HEK293 (cell line): ENCODE measurements at regions not wholly inside any gene's neighbourhood (a gene's known extent, or its start where the extent isn't known, plus 50 kb on each side); places are given as distances from the start of the nearest gene placed in this dataset.

Experiments
- CTCF ChIA-PET: fragments of 350-600 bp; formaldehyde crosslinking; extraction: SDS; loops from one replicate; lab custom pipeline; 2021; ENCODE audit warnings: antibody characterized with exemption; lab: Yijun Ruan, JAX
- POLR2A ChIA-PET: fragments of 300-600 bp; formaldehyde crosslinking; extraction: SDS; loops from one replicate; lab custom pipeline; 2020; ENCODE audit warnings: antibody characterized with exemption, inconsistent platforms; lab: Yijun Ruan, JAX
- H3K27ac ChIP-seq: fragments of 200-500 bp; sonication (Bioruptor generic); 2 replicates; pipeline ENCODE4 v1.5.1; 2014; ENCODE audit warnings: low read depth, low read length, control low read depth, inconsistent platforms; ENCODE audit errors: extremely low read depth
- H3K36me3 ChIP-seq, 2 experiments: fragments of 200-500 bp in 1 of 2; sonication (Bioruptor generic) in 1 of 2; 1 replicate in 1 of 2; 2 replicates in 1 of 2; pipeline ENCODE4 v1.5.1; 2014 to 2017; ENCODE audit warnings: inconsistent platforms in 2 of 2, low read length in 2 of 2; ENCODE audit not compliant: control insufficient read depth in 2 of 2, insufficient read depth in 1 of 2
- H3K4me1 ChIP-seq: fragments of 200-500 bp; sonication (Bioruptor generic); 2 replicates; pipeline ENCODE4 v1.5.1; 2014; ENCODE audit warnings: mild to moderate bottlenecking, low read length, inconsistent platforms; ENCODE audit not compliant: control insufficient read depth, insufficient read depth
- H3K4me3 ChIP-seq: 2 replicates; pipeline ENCODE4 v1.5.1; 2011; ENCODE audit warnings: low read depth, mild to moderate bottlenecking, control low read depth, low read length, moderate library complexity
- H3K9me3 ChIP-seq: fragments of 200-500 bp; sonication (Bioruptor generic); 2 replicates; pipeline ENCODE4 v1.5.1; 2014; ENCODE audit warnings: low read depth, low read length, inconsistent platforms; ENCODE audit not compliant: control insufficient read depth, insufficient read depth
- KLF7 ChIP-seq: fragments of 450-650 bp; formaldehyde crosslinking; IDR thresholded peaks from 2 replicates; pipeline ENCODE4 v1.5.1; 2016; ENCODE audit warnings: missing biosample characterization, missing genetic modification characterization, borderline replicate concordance
- ZFP3 ChIP-seq: fragments of 450-650 bp; formaldehyde crosslinking; IDR thresholded peaks from 2 replicates; pipeline ENCODE4 v1.5.1; 2016; ENCODE audit warnings: low read depth, missing biosample characterization, missing genetic modification characterization
- ZFP37 ChIP-seq: fragments of 450-650 bp; formaldehyde crosslinking; IDR thresholded peaks from 2 replicates; pipeline ENCODE4 v1.5.1; 2016; ENCODE audit warnings: missing biosample characterization, missing genetic modification characterization
- ZNF16 ChIP-seq: fragments of 450-650 bp; formaldehyde crosslinking; IDR thresholded peaks from 2 replicates; pipeline ENCODE4 v1.5.1; 2016; ENCODE audit warnings: low read depth, missing biosample characterization, missing genetic modification characterization
- ZNF175 ChIP-seq: fragments of 450-650 bp; formaldehyde crosslinking; IDR thresholded peaks from 2 replicates; pipeline ENCODE4 v1.5.1; 2016; ENCODE audit warnings: missing biosample characterization, missing genetic modification characterization
- ZNF184 ChIP-seq: fragments of 450-650 bp; IDR thresholded peaks from 2 replicates; pipeline ENCODE4 v1.5.1; 2018; ENCODE audit warnings: missing biosample characterization, mild to moderate bottlenecking, missing genetic modification characterization
- ZNF2 ChIP-seq: fragments of 450-650 bp; formaldehyde crosslinking; IDR thresholded peaks from 2 replicates; pipeline ENCODE4 v1.5.1; 2016; ENCODE audit warnings: missing biosample characterization, missing genetic modification characterization
- ZNF266 ChIP-seq: fragments of 450-650 bp; formaldehyde crosslinking; IDR thresholded peaks from 2 replicates; pipeline ENCODE4 v1.5.1; 2016; ENCODE audit warnings: missing biosample characterization, missing genetic modification characterization, low read depth
- ZNF274 ChIP-seq, 2 experiments: fragments of 200-500 bp in 1 of 2; fragments of 450-650 bp in 1 of 2; sonication (Bioruptor generic) in 1 of 2; formaldehyde crosslinking in 1 of 2; IDR thresholded peaks; 2 replicates each; pipeline versions ENCODE4 v1.5.1 to v1.6.1; 2014 to 2016; ENCODE audit warnings: borderline replicate concordance in 1 of 2, inconsistent platforms in 1 of 2, low read length in 1 of 2, missing biosample characterization in 1 of 2, missing genetic modification characterization in 1 of 2
- ZNF302 ChIP-seq: fragments of 450-650 bp; formaldehyde crosslinking; IDR thresholded peaks from 2 replicates; pipeline ENCODE4 v1.5.1; 2016; ENCODE audit warnings: missing biosample characterization, missing genetic modification characterization, low read depth
- ZNF341 ChIP-seq: fragments of 450-650 bp; formaldehyde crosslinking; IDR thresholded peaks from 2 replicates; pipeline ENCODE4; 2016; ENCODE audit warnings: low read depth, missing biosample characterization, missing genetic modification characterization
- ZNF350 ChIP-seq: fragments of 450-650 bp; formaldehyde crosslinking; IDR thresholded peaks from 2 replicates; pipeline ENCODE4 v1.5.0; 2017; ENCODE audit warnings: missing biosample characterization, mild to moderate bottlenecking, missing genetic modification characterization
- ZNF366 ChIP-seq: fragments of 450-650 bp; formaldehyde crosslinking; conservative IDR thresholded peaks from 2 replicates; pipeline ENCODE4 v1.5.1; 2016; ENCODE audit warnings: missing biosample characterization, missing genetic modification characterization
- ZNF37A ChIP-seq: fragments of 450-650 bp; IDR thresholded peaks from 2 replicates; pipeline ENCODE4 v1.5.1; 2018; ENCODE audit warnings: missing biosample characterization, missing genetic modification characterization
- ZNF510 ChIP-seq: fragments of 450-650 bp; formaldehyde crosslinking; IDR thresholded peaks from 2 replicates; pipeline ENCODE4 v1.5.1; 2018; ENCODE audit warnings: mild to moderate bottlenecking, missing genetic modification characterization, missing biosample characterization; ENCODE audit not compliant: insufficient replicate concordance
- ZNF530 ChIP-seq: fragments of 450-650 bp; formaldehyde crosslinking; IDR thresholded peaks from 2 replicates; pipeline ENCODE4 v1.5.1; 2016; ENCODE audit warnings: low read depth, missing biosample characterization, missing genetic modification characterization
- ZNF785 ChIP-seq: fragments of 450-650 bp; formaldehyde crosslinking; IDR thresholded peaks from 2 replicates; pipeline ENCODE4 v1.5.1; 2016; ENCODE audit warnings: missing biosample characterization, missing genetic modification characterization
- ZNF792 ChIP-seq: fragments of 450-650 bp; formaldehyde crosslinking; IDR thresholded peaks from 2 replicates; pipeline ENCODE4 v1.5.1; 2016; ENCODE audit warnings: missing biosample characterization, missing genetic modification characterization
- ZNF837 ChIP-seq: fragments of 450-650 bp; formaldehyde crosslinking; IDR thresholded peaks from 2 replicates; pipeline ENCODE4 v1.5.1; 2016; ENCODE audit warnings: missing biosample characterization, missing genetic modification characterization
- TF ChIP-seq, protein P1 (sequence below): fragments of 450-650 bp; formaldehyde crosslinking; IDR thresholded peaks from 2 replicates; pipeline ENCODE4 v1.5.1; 2017; ENCODE audit warnings: missing biosample characterization, missing genetic modification characterization
- TF ChIP-seq, protein P2 (sequence below): fragments of 450-650 bp; formaldehyde crosslinking; IDR thresholded peaks from 2 replicates; pipeline ENCODE4 v1.5.1; 2016; ENCODE audit warnings: missing biosample characterization, missing genetic modification characterization

DNA sequence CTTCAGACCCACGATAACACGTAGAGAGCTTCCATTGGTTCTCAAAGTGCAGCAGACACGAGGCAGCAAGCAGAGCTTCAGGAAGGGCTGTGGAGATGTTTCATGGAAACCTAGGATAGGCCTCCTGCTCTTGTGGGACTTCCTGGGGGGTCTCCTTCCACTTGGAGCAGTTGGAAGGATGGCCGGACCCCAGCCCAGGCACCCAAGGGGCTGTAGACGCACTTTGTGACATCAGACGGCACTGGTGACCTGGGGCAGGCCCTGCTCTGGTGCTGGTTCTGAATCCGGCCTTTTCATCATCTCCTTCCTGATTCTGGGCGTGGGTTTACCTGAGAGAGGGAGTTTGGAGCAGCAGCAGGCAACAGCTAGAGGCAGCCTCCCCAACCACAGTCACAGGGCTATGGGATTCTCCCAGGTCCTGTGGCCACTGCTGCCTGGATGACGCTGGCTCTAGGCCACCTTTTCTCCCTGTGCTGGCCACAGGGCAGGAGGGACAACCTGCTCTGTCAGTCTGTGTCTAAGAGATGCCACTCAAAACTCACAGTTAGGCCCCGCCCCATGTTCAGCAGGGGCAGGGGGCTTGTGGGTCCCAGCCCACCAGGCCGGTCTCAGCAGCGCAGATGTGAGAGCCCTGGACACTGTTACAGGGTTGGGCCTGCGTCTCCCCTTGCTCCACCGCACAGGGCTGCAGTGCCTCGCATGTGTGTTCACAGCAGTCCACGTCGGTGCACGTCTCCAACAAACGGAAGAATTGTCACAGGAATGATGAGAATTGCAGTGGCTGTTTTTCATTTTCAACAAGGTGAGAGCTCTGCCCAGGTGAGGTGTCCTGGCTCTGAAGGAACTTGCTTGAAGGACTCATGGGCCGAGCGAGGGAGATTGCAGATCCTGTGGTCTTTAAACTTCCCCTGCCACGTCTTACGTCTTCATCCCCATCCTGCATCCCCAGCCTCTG lies 569.3 kb downstream of the TCERG1L start (continued):
- no peak for TF ChIP-seq ZNF184 (tag by site-specific recombination)
- no peak for TF ChIP-seq ZNF16
- TF ChIP-seq ZNF2 (tag by site-specific recombination): no peak
- no peak for TF ChIP-seq ZNF366 (tag by site-specific recombination)
- TF ChIP-seq ZNF274 (IDR thresholded peaks at IDR 0.05; ENCODE audit: low read length): no peak
- no peak for TF ChIP-seq ZNF274 (tag by site-specific recombination; IDR thresholded peaks at IDR 0.05; ENCODE audit: borderline replicate concordance)

DNA sequence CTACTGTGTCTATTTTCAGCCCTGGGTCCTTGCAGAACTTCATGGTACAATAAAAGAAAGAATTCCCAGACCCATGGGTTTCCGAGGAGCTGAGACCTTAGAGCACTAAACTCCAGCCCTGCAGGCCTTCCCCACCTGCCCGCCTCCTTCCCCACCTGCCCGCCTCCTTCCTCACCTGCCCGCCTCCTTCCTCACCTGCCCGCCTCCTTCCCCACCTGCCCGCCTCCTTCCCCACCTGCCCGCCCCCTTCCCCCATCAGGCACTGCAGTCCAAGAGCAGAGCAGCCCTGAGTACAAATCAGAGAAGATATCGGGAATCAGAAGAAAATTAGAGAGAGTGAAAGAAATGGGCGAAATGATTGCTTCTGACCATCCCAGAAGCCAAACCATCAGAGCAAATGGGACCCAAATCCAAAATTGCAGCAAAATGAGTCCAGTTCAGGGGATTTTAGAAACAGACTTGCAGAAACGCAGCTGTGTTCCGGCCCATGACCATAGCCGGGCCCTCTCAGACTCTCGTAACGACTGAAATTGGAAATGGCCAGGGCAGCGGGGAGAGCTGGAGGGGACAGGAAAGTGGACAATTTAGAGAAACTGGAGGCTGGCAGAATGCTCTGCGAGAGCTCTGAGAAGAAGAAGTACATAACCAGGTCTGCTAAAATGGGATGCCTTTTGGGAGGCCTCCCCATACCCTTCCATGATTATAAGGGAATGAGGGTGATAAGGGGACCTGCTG lies 568.4 kb downstream of the TCERG1L start:
- Histone ChIP-seq H3K9me3 (no peaks in the 10 kb centered on the region), H3K4me3 (no peak overlapping the region), H3K4me1 (no peaks in the 10 kb centered on the region), H3K27ac (no peak overlapping the region), H3K36me3 (no peaks in the 10 kb centered on the region)
- ChIA-PET CTCF (no interaction called here), POLR2A (no interaction called here)
- TF ChIP-seq ZNF341 (tag by site-specific recombination) (no peak), ZNF37A (tag by site-specific recombination) (no peak), ZNF837 (tag by site-specific recombination) (no peak), ZNF302 (tag by site-specific recombination) (no peak), ZNF175 (tag by site-specific recombination) (no peak), ZNF530 (no peak), ZNF350 (no peak), ZFP37 (tag by site-specific recombination) (no peak), ZNF785 (tag by site-specific recombination) (no peak), ZNF792 (tag by site-specific recombination) (no peak), ZNF510 (tag by site-specific recombination) (no peak), KLF7 (no peak), ZNF266 (no peak), ZFP3 (no peak)
- TF ChIP-seq, protein P1, sequence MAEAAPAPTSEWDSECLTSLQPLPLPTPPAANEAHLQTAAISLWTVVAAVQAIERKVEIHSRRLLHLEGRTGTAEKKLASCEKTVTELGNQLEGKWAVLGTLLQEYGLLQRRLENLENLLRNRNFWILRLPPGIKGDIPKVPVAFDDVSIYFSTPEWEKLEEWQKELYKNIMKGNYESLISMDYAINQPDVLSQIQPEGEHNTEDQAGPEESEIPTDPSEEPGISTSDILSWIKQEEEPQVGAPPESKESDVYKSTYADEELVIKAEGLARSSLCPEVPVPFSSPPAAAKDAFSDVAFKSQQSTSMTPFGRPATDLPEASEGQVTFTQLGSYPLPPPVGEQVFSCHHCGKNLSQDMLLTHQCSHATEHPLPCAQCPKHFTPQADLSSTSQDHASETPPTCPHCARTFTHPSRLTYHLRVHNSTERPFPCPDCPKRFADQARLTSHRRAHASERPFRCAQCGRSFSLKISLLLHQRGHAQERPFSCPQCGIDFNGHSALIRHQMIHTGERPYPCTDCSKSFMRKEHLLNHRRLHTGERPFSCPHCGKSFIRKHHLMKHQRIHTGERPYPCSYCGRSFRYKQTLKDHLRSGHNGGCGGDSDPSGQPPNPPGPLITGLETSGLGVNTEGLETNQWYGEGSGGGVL (tag by site-specific recombination): no peak
- TF ChIP-seq, protein P2, sequence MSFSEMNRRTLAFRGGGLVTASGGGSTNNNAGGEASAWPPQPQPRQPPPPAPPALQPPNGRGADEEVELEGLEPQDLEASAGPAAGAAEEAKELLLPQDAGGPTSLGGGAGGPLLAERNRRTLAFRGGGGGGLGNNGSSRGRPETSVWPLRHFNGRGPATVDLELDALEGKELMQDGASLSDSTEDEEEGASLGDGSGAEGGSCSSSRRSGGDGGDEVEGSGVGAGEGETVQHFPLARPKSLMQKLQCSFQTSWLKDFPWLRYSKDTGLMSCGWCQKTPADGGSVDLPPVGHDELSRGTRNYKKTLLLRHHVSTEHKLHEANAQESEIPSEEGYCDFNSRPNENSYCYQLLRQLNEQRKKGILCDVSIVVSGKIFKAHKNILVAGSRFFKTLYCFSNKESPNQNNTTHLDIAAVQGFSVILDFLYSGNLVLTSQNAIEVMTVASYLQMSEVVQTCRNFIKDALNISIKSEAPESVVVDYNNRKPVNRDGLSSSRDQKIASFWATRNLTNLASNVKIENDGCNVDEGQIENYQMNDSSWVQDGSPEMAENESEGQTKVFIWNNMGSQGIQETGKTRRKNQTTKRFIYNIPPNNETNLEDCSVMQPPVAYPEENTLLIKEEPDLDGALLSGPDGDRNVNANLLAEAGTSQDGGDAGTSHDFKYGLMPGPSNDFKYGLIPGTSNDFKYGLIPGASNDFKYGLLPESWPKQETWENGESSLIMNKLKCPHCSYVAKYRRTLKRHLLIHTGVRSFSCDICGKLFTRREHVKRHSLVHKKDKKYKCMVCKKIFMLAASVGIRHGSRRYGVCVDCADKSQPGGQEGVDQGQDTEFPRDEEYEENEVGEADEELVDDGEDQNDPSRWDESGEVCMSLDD (tag by site-specific recombination): no peak
